Fibroblast of peridontal ligament (primary cell): ENCODE measurements at regions not wholly inside any gene's neighbourhood (a gene's known extent, or its start where the extent isn't known, plus 50 kb on each side); places are given as distances from the start of the nearest gene placed in this dataset.
"Not testable (repeated sequence)": the region's sequence is repeated elsewhere in the genome, so short reads cannot be mapped to it uniquely, and the experiment has no call there.

Source experiments
- DNase-seq: peaks from one replicate; pipeline ENCODE4 v3.0.0-alpha.2; 2010; ENCODE audit errors: extremely low read depth

GRCh38 chr16:6856578-6856977, 476.1 kb upstream of the RBFOX1 start:
- no peak for DNase-seq

GRCh38 chr16:6853565-6853964, 479.1 kb upstream of the RBFOX1 start:
- DNase-seq, result no peak

DNA sequence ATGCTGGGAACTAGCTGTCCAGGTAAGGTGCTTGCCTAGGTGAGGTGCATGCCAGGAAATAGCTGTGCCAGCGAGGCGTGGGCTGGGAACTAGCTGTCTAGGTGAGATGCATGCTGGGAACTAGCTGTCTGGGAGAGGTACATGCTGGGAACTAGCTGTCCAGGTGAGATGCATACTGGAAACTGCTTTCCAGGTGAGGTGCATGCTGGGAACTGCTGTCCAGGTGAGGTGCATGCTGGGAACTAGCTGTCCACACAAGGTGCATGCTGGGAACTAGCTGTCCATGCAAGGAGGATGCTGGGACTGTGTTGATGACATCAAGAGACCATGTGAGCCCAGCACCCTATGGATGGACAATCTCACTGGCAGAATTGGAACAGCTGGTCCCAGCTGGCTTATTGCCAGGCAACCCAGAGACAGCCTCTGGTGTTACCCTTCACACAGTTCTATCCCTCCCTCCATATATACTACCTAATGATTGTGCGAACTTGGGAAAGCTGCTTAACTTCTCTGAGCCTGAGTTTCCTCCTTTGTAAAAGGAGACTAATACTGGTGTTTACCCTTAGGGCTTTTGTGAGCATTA, 479.9 kb upstream of the RBFOX1 start:
- DNase-seq, result no peak

DNA sequence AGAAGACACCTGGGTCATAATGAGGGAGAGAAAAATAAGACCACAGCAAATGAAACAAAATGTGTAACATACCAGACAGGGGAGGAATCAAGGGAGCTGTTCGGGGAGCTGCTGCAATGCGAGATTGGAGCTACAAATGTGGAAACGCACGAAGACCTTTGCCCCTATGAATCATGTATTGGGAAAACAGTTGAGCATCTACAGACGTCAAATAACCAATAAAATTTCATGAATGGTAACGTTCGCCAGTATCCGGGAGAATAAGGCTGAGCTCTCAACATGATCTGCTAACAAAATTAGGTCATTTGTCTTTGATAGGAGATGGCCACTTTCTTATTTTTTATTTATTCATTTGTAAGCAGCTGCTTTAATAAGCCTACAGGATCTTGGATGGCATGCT, 486.2 kb upstream of the RBFOX1 start:
- no peak for DNase-seq

- no peak for DNase-seq
Measured at GRCh38 chr16:6841392-6841791, 491.3 kb upstream of the RBFOX1 start.

DNA sequence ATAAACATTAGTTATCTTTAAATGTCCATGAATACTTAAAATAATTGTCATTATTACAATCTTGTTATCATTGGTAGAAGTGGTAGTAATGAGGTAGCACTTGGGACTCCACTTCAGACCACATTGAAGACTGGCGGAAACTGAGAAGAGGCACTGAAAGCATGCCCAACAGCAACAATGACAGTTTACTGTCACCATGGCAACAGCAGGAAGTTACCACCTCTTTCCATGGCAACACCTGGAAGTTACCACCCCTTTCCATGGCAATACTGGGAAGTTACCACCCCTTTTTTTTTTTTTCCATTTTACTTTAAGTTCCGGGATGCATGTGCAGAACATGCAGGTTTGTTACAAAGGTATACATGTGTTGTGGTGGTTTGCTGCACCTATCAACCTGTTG, 494.9 kb upstream of the RBFOX1 start:
- no peak for DNase-seq

GRCh38 chr16:6836766-6837165, 495.9 kb upstream of the RBFOX1 start:
- DNase-seq, result no peak

DNA sequence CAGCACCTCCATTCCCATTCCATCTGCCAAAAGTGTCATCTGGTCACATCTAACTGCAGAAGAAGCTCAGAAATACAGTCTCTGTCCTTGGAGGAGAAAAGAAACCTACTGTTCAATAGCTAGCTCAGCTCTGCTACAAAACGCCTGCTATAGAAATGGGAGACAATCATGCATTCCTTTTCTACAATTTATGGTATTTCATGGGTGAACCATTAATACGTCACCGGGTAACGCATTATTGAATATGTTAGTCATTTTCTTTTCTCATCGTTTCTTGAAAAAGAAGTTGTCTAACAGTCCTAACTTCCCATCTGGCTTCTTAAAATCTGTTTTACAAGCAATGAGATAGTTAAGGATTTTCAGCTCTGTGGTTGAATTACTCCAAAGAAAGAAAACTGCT, 496.7 kb upstream of the RBFOX1 start:
- no peak for DNase-seq

DNA sequence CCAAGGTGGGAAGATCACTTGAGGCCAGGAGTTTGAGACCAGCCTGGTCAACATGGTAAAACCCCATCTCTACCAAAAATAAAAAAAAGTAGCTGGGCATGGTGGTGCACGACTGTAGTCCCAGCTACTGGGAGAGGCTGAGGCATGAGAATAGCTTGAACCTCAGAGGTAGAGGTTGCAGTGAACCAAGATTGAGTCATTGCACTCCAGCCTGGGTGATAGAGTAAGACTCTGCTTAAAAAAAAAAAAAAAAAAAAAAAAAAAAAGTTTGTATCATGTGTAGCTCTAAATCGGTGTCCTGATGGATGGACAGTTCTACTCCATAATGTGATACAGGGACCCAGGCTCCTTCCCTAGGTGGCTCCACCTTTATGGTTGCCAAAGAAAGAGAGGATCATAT, 497.1 kb upstream of the RBFOX1 start:
- no peak for DNase-seq

DNA sequence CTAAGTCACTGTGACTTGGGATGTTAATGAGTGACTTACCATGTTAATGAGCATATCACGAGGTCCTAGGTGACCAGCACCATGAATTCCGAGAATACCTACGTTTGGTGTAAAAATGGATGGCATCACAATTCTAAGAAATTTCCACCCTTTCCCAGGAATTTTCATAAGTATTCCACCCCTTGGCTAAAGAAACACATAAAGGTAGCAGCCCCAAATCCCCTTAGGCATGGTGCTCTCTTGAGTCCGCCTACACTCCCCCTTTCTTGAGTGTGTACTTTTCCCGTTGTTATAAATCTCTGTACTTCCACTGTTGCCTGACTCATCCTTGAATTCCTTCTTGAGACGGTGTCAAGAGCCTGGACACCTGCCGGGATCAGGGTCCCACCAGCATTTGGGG, 504.0 kb upstream of the RBFOX1 start:
- no peak for DNase-seq

- no peak for DNase-seq
Measured at GRCh38 chr16:6827931-6828330, 504.7 kb upstream of the RBFOX1 start.

DNA sequence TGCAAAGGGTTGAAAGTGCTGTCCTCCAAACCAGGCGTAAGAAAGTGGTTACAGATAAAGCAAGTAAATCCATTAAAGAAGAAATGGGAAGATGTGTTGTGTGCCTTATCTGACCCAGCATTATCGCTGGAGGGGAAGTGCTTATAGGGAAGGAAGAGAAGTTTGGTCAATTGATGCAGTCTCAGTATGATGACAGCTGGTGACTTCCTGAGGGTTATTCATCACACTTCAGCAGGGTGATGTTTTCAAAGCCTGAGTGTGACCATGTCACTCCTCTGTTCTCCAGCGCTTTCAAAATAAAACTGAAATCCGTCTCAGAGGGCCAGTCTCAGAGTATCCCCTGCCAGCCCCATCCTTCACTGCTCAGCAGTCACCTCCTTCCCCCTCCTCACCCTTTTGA, 505.4 kb upstream of the RBFOX1 start:
- no peak for DNase-seq

GRCh38 chr16:6822041-6822440, 510.6 kb upstream of the RBFOX1 start:
- no peak for DNase-seq

DNA sequence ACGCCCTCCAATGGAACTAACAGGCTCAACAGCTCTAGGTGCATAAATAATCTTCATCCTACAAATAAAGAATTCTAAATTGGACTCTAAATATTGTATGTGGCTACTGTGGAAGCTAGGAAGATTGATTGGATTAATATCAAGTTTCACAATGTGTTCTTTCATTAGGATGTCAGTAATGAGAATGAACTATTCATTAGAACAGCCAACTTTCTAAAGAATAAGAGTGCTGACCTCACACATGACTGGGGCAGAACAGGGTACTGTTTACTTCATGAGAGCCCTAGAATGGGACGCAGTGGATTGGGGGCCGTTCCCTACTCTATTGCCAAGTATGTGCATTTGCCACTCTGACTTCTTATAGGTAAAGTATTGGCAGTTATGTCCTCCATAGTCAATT, 528.2 kb upstream of the RBFOX1 start:
- DNase-seq, result no peak

DNA sequence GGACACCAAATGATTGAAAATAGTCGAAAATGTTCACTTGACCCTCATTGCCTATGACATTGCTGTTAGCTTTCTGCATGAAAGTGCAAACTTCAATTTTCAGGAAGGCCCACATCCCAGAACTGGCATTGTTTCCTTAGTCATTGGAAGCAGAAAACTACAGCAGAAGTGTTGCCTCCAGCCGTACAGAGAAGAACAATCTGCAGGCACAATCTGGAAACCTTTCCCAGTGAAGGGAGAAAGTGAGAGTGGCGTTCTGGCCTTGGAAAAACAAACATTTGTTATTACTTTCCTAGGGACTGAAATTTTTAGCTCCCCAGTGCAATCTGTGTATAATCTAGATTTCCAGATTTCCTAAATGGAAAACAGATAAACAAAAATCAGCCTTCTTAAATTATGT, 529.5 kb upstream of the RBFOX1 start:
- no peak for DNase-seq

- no peak for DNase-seq
Measured at GRCh38 chr16:6797223-6797622, 535.4 kb upstream of the RBFOX1 start.

DNA sequence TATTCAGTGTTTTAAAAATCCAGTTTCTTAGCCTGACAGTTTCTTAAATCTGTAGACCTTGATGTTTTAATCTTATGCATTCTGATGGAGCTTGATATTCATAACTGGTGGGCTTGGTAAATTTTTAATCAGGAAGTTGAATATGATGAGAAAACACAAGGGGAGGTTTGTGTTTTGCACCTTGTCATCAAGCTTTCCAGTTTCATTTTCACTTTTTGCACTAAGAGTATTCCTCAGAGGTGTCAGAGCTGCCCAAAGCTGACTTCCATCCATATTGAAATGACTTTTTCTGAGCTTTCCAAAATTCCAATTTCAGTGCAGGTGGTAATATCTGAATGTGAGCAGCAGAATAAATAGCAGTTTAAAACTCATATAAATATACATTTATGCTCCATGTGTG, 555.0 kb upstream of the RBFOX1 start:
- no peak for DNase-seq

GRCh38 chr16:6775712-6776111, 556.9 kb upstream of the RBFOX1 start:
- DNase-seq, result no peak

DNA sequence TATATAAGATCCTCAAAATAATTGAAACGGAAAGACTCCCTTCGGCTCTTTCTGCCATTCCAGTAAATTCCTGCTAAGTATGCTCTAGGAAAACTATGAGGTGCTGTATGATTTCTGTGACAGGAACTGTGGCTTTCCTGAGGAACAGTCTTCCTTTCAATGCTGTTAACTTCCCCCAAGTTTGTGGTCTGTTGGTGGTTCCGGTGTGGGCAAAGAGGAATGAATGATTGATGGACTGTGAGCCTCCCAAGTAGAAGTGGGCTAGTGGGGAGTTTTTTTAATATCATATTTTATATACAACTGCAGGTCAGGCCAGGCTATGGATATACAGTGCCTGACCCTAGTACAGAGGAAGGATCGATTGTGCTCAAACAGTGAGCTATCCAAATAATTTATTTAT, 560.7 kb upstream of the RBFOX1 start:
- no peak for DNase-seq

GRCh38 chr16:6753553-6753952, 579.1 kb upstream of the RBFOX1 start:
- DNase-seq, result no peak

DNA sequence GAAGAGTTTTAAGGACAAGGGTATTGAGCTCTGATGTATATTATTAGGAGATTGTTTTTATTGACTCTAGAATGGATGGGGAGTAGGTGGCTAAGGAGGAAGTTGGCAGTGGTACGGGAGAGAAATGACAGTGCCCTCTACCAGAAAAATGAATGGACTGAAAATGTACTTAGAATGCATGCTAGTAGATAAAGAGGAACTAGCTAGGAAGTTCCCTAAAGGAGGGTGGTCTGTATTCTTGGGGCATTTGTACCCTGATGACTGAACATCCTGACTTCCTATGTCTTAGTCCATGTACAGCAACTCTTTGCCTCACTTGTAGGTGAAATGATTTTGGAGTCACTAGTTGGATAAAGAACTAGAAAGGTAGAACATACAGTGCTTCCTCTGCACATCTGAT, 581.5 kb upstream of the RBFOX1 start:
- DNase-seq, result no peak

- DNase-seq, result no peak
Measured at GRCh38 chr16:6749698-6750097, 582.9 kb upstream of the RBFOX1 start.

- not testable (repeated sequence) for DNase-seq
Measured at GRCh38 chr16:6736302-6736701, 596.3 kb upstream of the RBFOX1 start.

- no peak for DNase-seq
Measured at GRCh38 chr16:6735631-6736030, 597.0 kb upstream of the RBFOX1 start.

DNA sequence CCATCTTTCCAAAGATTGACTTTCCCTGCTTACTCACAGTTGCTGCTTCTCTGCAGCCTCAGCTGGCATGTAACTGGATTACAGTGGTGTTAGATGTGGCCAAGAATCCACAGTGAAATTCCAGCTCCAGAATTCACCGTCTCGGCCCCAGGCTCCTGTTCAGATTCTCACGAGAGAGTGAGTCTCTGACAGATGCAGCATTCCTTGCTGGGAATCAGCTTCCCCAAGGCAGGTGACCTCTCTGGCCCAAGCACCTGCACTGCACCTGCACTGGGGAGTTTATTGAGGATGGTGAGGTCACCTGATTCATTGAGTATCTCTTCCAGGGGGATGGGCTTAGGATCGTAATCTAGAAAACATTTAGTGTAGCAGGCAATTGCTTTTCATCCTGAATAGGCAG, 600.5 kb upstream of the RBFOX1 start:
- DNase-seq, result no peak
